GM21737 (cell line): ENCODE measurements at regions not wholly inside any gene's neighbourhood (a gene's known extent, or its start where the extent isn't known, plus 50 kb on each side); places are given as distances from the start of the nearest gene placed in this dataset.
"Not testable (repeated sequence)": the region's sequence is repeated elsewhere in the genome, so short reads cannot be mapped to it uniquely, and the experiment has no call there.

Source experiments
- ATAC-seq: cut with Tn5 transposase; IDR thresholded peaks from one replicate; pipeline ENCODE4 v1.9.1; 2021; ENCODE audit warnings: mild to moderate bottlenecking, moderate library complexity; ENCODE audit not compliant: unreplicated experiment

DNA sequence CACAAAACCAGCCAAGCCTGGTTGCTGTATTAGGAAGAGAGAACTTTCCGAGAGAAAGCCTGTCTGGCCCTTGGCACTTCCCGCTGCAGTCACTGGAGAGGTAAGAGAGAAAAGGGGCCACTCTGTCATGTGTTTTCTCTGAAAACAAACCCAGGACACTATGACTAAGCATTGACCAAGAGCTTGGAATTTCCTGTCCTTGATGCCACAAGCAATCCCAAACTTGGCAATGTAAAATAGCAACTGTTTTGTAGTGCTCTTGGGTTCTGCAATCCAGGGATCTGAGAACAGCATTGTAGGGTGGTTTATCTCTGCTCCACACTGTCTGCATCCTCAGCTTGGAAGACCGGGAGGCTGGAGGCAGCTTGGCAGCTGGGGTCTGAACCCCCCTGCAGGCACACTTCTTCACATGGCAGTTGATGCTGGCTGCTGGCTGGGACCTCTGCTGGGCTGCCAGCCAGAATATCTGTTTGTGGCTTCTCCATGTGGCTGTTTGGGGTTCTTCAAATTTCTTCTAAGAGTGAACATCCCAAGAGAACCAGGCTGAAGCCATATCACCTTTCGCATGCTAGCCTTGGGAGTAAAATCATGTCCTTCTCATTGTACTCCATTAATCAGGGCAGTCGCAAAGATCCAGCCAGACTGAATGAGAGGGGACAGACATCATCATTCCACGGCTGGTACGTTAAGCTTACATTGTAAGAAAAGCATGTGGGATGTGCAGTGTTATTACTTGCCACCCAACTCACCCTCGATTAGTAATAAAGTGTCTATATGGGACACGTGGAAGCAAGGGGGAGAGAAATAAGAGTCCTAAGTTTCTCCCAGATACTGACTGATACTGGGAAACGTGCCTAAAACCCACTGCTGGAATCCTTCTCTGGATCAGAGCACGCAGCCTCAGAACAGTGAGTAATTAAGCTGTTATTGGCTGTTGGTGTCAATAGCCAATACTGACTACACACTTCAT is 537.4 kb upstream of the B3GAT1 start:
- ATAC-seq = no peak

DNA sequence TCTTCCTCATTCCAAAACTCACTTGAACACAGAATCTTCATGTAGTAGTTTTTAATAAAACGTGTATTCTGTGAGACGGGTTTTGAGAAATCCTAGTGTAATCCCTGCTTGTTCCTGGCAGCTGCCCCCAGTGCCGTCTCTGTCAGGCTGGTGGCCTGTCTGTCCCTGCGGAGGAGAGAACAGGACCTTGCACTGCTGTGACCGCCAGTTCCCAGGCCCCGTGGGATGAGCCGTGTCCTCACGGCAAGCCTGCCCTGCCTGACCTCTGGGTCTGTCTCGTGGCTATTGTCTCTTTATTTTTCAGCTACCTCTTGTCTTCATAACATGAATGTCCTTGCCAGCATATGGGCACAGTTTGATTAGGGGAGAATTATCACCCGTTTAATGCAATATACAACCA is 535.5 kb upstream of the B3GAT1 start:
- ATAC-seq = no peak

DNA sequence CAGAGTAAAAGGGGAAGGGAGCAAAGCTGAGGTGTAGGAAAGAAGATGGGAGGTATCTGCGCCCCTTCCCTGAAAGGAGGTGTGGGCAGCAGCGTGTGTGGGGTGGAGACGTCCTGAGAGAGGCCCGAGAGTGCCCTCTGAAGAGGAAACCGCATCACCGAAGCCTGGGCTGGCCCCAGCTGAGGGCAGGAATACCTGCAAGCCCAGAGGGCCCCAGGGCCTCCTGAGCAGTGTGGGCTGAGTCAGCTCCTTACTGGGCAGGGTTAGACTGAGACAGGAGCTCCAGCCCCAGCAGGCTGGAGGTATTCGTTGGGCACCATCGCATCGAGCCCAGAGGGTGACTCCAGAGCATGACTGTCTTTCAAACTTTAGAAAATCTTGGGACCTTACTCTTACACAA is 534.0 kb upstream of the B3GAT1 start:
- ATAC-seq = no peak

DNA sequence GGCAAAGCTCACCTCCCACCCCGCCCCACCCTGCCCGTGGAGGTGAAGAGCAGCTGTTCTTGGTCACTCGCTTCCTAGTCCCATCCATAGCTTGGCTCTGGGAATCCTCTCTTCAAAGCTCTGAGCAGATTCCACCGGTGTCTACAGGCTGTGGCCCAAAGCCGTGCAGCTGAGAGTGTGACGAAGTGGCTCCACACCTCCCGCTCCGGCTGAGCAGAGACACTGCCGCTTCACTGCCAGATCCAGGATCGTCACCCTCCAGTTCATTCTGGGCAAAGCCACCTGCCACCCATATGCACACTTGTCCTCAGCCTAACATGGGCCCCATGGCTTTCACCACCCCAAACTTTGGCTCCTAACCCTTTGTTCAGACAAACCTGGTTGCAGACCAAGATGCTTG is 532.9 kb upstream of the B3GAT1 start:
- ATAC-seq = no peak

DNA sequence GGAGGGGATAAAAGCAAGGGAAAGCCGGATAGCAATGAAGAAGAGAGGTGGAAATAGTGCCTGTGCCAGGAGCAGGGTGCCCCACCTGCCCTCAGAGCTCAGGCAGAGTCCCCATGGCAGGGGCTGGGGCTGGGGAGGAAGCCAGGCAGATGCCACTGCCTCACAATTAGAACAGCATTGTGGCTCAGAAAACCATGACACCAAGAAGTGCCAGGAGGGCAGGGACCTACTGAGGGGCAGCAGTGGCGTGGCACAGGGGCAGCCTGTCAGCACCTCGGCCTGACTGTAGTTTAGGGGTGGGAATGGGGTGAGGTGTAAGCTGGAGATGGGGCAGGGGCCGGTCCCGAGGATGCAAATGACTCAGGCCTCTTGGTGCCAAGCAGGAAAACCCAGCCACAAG is 532.1 kb upstream of the B3GAT1 start:
- ATAC-seq = no peak

DNA sequence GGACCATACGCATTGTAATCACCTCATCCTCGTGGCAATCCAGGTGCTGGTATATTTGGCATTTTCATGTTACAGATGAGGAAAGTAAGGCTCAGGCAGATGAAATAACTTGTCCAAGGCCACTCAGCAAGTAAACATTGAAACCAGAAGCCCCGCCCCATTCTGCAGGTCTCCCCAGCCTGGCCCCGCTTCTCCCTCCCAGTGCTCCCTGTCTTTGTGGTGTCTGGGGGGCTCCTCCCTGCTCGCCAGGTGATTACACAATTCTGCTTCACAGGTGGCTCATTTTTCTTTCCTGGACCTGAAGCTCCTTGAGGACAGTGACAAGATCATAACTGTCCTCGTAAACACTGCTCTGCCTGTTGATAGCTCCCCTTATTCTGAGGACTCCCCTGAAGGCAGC is 531.5 kb upstream of the B3GAT1 start:
- ATAC-seq = no peak

DNA sequence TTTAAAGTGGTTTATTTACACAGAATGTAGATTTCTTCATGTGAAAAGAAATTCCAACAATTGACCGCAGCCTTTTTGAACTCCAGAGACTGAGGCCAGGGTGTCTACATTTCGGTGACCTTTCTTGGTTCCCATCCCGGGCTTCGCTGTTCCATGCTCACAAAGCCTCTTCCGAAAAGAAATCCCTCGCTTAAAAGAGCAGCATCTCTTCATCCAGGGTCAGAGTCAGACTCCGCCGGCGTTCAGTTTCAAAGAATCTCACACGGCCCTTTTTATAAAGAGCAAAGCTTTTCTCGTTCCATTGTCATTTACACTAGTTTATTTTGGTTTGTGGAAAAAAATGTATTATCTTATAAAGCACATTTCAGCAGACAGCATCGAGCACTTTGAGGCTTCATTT is 530.6 kb upstream of the B3GAT1 start:
- no peak for ATAC-seq

DNA sequence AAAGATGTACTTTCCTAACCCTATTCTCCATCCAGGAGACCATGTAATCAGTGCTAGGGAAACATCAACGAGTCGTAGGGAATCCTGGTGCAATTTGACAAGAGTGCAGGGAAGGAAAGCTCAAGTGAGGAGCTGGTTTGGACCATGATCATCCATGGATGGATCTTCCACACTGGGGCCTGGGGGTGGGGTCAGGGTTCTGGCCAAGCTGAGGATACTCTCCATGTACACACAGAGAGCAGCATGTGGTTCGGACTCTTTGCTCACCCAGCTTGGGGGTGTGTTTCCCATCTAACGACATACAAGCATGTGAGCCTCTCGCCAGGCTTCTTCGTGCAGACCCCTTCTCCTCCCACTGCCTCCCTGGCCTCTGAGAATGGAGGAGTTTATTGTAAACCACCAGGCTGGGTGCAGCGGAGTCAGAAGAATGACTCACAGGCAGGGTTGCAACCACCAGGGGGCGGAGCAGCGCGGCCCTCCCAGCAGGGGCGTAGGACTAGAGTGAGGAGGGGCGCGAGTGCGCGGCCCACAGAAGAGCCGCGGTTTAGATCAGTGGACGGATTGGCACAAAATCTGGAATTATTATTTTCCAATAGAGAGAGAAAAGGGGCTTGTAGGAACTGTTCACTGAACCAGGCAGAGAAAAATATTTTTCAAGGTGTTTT is 530.0 kb upstream of the B3GAT1 start:
- ATAC-seq = not testable (repeated sequence)

DNA sequence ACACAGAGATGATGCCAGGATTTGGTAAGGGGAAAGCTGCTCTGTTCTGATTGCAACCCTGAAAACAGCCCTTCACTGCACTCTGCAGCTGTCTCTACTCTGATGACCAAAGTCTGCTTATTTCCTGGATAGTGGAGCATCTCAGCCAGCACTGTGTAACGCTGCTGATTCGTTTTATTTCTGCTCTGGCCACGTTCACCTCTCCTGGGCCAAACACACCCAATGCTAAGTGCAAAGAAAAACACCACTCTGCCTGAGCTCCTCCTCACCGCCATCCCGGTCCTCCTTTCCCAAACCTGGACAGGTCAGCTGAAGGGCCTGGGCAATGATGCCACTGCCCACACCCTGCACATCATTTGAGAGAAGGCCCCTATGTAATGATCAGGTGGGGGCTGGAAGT is 529.3 kb upstream of the B3GAT1 start:
- ATAC-seq = no peak

DNA sequence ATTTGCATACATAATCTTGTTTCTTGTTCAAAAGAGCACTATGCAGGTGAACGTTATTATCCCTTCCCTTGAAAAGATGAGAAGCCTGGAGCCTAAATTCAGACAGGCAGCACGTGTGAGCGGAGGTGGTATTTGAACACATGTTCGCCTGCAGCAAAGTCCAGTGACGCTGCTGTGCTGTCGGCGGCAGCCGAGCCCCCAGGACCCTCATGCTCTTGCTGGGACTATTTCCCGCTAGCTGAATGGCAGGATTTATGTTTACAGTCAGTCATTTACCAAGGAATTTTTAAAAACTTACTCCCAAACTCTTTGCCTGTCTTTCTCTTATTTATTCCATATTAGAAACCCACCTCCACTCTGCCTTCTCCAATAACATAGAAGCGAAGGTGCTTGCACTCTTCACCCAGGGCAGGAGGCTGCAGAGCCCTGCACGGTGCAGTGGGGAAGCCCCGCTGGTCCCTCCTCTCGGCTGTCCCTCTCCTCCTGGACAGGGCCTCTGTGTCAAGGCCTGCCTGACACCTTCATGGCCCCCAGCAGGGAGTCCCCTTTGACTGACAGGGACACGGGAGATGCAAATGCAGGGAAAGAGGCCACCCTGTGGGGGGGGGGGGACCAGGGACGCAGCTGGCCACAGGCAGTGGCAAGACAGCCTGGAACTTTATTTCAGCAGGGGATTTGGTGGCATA is 528.5 kb upstream of the B3GAT1 start:
- no peak for ATAC-seq

DNA sequence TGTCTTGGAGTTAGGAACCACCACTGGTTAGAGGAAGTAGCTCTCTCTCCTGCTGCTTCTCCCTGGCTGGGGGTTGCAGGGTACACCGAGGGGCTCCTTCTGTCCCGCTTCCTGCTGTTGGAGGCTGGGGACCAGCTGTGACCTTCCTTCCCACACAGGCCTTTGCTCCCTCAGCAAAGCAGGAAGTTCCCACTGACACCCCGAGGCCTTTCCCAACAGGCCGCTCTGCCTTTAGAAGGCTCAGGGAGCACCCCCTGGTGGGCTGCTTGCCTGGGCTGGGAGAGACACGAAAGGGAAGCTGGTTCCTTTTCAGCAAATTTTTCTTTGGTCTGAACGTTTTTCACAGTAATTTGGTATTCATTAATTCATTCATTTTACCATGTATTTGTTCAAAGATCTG is 527.9 kb upstream of the B3GAT1 start:
- ATAC-seq = no peak

DNA sequence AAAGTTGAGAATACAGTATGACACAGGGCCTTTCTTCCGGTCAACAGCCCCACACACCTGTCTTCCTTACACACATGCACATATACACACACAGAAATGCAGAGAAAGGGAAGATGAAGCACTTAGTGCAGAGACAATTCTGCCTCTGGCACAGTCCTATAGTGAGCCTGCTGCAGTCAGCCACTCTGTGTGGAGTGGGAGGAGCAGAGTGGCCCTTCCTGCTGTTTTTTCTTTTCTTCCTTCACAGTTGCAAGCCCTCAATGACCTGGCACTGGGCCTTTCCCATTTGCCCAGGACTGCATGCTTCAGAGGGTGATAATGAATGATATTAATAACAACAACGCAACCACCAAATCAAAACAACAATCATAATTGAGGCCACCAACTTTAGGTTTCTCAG is 527.0 kb upstream of the B3GAT1 start:
- ATAC-seq = no peak

DNA sequence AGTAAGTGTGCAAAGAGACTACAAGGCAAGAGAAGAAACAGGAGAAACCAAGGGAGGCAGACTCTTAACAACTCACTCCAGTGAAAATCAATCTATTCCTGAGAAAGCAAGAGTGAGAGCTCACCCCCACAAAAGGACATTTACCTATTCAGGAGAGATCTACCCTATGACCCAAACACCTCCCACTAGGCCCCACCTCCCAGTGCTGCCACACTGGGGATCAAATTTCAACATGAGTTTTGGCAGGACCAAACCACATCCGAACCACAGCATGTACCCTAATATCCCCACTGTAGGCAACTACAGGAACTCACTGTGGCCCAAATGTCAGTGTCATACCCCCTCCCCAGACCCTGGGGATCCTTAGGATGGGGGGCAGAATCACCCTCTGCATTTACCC is 526.2 kb upstream of the B3GAT1 start:
- ATAC-seq = no peak

DNA sequence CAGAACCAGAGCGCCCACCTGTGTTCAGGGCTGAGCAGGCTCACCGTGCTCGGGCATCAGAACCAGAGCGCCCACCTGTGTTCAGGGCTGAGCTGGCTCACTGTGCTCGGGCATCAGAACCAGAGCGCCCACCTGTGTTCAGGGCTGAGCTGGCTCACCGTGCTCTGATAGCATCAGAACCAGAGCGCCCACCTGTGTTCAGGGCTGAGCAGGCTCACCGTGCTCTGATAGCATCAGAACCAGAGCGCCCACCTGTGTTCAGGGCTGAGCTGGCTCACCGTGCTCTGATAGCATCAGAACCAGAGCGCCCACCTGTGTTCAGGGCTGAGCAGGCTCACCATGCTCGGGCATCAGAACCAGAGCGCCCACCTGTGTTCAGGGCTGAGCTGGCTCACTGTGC is 525.2 kb upstream of the B3GAT1 start:
- not testable (repeated sequence) for ATAC-seq

DNA sequence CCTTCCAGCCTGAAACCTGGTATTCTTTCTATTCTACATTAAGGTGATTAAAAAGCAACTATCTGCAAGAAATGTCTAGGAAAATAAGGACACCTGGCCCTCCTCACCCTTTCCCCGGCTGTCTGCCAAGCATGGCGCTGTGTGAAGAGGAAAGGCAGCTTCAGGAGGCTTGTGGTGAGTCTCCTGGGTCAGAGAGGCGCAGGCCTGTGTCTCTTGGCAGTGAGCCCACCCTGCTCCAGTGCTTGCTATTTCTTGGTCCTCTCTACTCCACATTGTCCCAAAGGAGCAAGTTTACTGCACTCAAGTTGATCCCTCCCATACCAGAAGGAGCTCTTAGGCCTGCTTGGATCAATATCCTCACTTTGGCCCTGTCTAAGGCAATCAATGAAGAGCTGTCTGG is 520.7 kb upstream of the B3GAT1 start:
- ATAC-seq = no peak

DNA sequence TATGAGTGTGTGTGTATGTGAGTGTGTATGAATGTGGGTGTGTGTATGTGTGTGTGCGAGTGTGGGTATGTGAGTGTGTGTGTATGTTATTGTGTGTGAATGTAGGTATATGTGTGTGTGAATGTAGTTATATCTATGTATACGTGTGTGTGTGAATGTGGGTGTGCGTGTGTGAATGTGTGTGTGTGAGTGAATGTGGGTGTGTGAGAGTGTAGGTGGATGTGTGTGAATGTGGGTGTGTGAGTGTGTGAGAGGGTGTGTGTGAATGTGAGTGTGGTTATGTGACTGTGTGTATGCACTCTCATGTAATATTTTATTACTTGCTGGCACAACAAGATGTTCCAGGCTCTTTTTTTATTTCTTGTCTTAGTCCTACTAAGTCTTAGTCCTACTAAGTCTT is 513.4 kb upstream of the B3GAT1 start:
- ATAC-seq = no peak

DNA sequence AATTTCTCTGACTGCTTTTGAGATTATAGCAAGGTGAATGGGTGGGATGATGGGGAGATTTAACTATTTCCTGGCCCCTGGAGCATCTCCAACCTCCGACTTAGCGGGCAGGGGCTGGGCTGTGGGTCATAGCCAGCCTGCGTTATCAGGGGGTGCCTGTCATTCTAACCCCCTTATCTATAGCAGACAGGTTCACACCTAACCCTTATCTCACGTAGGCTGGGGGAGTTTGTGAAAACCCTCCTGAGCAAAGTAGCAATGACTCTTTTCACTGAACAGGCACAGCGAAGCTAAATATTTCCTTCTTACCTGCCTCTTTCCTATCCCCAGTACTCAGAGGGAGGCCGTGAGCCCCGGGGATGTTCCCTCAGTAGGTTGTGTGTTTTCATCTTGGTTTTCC is 511.4 kb upstream of the B3GAT1 start:
- ATAC-seq = no peak

DNA sequence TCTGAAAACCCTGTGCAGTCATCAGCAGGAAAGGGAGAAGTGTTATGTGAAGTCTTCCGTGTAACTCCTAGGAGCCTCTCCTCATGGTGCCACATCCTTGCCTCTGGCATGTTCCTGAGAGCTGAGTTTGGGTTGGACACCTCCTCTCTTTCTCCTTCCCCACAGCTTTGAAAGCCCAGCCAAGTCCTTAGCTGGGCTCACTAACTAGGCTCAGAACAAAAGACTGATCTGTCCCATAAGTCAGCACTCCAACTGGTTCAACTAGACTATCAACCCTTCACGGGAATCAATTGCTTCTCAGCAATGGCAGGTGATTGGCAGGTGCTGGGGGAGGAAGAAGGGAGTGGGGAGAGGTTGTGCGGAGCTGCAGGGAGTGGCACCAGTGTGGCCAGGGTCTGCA is 509.9 kb upstream of the B3GAT1 start:
- ATAC-seq = no peak

DNA sequence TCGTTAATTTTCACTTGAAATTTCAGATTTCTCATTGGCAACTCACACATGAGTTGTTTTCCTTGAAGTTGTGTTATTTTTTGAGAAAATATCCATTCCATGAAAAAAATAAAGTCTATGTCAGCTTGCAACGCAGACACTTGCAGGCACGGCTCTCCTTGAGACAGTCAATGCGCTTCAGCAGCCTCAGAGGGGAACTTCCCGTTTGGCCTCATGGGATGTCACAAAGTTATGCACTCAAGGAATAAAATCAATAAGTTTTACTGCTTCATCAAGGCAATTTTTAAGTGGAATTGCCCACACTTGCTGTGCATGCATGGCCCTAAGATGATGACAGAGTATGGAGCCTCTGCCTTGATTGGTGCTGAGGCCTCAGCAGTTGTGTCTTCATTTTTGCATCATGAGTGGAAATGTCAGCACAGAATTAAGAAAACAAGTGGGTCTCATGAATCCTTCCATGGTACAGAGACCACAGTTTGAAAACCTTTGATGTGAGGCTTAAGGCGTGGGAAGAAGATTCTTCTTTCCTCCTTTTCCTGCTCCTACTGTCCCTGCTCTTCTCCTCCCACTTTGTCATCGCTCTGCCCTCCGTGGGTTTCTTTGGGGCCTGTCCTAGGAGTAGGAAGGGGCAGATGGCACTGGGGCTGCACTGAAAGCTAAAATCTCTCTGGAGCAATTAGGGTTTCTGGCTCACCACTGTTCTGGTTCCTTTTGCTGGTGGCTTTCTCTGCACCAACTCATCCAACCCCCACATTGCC is 509.0 kb upstream of the B3GAT1 start:
- no peak for ATAC-seq

DNA sequence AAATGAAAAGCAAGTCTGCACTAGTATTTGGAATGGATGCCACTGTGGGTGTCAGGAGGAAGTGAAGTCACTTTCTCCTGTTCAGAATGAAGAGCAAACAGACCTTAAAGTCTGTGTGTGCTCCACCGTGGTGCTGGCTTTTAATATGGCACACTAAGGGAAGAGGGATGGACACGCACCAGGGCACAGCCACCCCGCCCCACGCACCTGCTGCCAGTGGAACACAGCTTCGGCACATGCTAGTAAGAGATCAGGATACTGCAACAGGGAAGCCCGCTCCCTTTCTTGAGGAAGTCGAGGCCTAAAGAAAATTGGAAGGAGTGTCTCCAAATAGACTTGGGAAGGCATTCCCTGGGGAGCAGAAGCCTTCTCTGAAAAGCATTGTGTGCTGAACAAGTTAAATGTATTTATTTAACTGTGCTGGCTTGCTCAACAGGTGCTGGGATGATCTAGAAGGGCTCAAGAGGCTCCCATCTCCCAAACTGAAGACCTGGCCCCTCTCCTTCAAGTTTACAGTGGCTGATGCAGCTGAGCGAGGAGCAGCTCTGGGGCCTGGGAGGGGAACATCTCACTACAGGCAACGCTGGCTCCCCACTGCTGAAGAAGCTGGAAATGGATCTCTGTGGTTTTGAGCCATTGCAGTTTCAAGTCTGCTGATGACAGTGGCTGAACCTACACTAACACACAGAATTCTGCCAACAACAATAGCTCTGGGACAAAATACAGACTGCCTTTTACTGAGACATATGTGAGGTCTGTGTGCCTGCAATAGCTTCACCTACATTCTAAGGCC is 504.6 kb upstream of the B3GAT1 start:
- ATAC-seq = no peak
